ENCODE measurements at regions not wholly inside any gene's neighbourhood (a gene's known extent, or its start where the extent isn't known, plus 50 kb on each side); places are given as distances from the start of the nearest gene placed in this dataset.

DNA sequence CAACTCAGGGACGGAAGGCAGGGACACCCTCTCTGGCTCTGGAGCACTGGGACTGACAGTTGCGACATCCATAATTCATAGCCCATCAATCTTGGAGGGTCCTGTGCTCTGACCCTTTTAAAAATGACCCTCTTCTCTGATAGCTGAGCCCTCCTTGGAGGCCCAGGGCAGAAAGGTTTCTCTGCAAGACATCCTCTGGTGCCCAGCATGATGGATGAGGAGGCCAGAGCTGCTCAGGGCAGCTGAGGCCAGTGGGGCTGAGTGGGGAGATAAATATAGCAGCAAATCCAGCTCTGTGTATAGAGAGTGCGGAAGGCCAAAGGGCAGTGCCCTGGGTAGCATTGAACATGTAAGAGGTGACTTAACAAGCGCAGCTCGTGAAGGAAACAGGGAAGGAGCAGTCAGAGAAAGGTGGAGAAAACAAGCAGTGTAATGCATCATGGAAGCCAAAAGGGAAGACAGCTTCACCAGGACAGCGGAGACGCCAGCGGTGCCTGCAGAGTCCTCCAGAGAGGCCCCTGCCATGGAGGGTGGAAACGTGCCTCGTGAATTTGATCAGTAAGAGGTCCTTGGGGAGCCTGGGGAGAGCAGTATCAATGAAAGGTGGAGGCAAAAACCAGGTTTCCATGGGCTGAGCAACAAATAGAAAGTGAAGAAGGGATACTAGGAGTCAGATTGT lies 50.4 kb upstream of the FMOD start:
- no peaks in the 10 kb centered on the region for H3K27me3 ChIP-seq
- DNase-seq, result no peak
- TF ChIP-seq POLR2A (IDR thresholded peaks at IDR 0.05), result no peak
- H3K4me3 ChIP-seq, result no peak overlapping the region
- H3K27ac ChIP-seq, result peak overlapping the region in 1 of 2 donors; percentile 84
- H3K4me1 ChIP-seq, result peaks cover 23% of the 10 kb centered on the region
- 83 to 90% methylated on average over 10 of the region's 10 CpGs for WGBS, 2 donors
- intact Hi-C loops (cut with DNase I; ENCODE audit: low total_unique reads), result no loop called here
- no peaks in the 10 kb centered on the region for H3K36me3 ChIP-seq (ENCODE audit: low read depth, missing control alignments)
- H3K9me3 ChIP-seq, result no peaks in the 10 kb centered on the region

GRCh38 chr1:203402152-203402551 lies 51.2 kb upstream of the FMOD start:
- intact Hi-C loops (cut with DNase I; ENCODE audit: low total_unique reads), result no loop called here
- no peak for TF ChIP-seq POLR2A (IDR thresholded peaks at IDR 0.05)
- TF ChIP-seq, protein P1, sequence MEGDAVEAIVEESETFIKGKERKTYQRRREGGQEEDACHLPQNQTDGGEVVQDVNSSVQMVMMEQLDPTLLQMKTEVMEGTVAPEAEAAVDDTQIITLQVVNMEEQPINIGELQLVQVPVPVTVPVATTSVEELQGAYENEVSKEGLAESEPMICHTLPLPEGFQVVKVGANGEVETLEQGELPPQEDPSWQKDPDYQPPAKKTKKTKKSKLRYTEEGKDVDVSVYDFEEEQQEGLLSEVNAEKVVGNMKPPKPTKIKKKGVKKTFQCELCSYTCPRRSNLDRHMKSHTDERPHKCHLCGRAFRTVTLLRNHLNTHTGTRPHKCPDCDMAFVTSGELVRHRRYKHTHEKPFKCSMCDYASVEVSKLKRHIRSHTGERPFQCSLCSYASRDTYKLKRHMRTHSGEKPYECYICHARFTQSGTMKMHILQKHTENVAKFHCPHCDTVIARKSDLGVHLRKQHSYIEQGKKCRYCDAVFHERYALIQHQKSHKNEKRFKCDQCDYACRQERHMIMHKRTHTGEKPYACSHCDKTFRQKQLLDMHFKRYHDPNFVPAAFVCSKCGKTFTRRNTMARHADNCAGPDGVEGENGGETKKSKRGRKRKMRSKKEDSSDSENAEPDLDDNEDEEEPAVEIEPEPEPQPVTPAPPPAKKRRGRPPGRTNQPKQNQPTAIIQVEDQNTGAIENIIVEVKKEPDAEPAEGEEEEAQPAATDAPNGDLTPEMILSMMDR (IDR thresholded peaks at IDR 0.05), result no peak
- H3K9me3 ChIP-seq, result no peaks in the 10 kb centered on the region
- H3K4me3 ChIP-seq, result no peak overlapping the region
- no peaks in the 10 kb centered on the region for H3K27me3 ChIP-seq
- WGBS, 2 donors, result 65 to 79% methylated on average over 3 of the region's 3 CpGs
- peak overlapping the region in 1 of 2 donors; percentile 84 for H3K27ac ChIP-seq
- no peak for DNase-seq
- H3K36me3 ChIP-seq (ENCODE audit: low read depth, missing control alignments), result no peaks in the 10 kb centered on the region
- H3K4me1 ChIP-seq, result peaks cover 27% of the 10 kb centered on the region

GRCh38 chr1:203402629-203403337 lies 51.9 kb upstream of the FMOD start:
- H3K36me3 ChIP-seq (ENCODE audit: low read depth, missing control alignments), result no peaks in the 10 kb centered on the region
- 45 to 46% methylated on average over 6 of the region's 6 CpGs for WGBS, 2 donors
- peak; percentile 44 for DNase-seq
- TF ChIP-seq POLR2A (IDR thresholded peaks at IDR 0.05), result no peak
- TF ChIP-seq, protein P1 (IDR thresholded peaks at IDR 0.05), result no peak
- intact Hi-C loops (cut with DNase I; ENCODE audit: low total_unique reads), result no loop called here
- no peak overlapping the region for H3K4me3 ChIP-seq
- H3K4me1 ChIP-seq, result peaks cover 27% of the 10 kb centered on the region
- H3K27ac ChIP-seq, result peak overlapping the region; percentile 40 to 84
- no peaks in the 10 kb centered on the region for H3K27me3 ChIP-seq
- H3K9me3 ChIP-seq, result no peaks in the 10 kb centered on the region

- H3K27ac ChIP-seq, result peak overlapping the region; percentile 40 to 84
- DNase-seq, result no peak
- H3K9me3 ChIP-seq, result no peaks in the 10 kb centered on the region
- H3K36me3 ChIP-seq (ENCODE audit: low read depth, missing control alignments), result no peaks in the 10 kb centered on the region
- H3K27me3 ChIP-seq, result no peaks in the 10 kb centered on the region
- peaks cover 31% of the 10 kb centered on the region for H3K4me1 ChIP-seq
- 78 to 81% methylated on average over 5 of the region's 5 CpGs for WGBS, 2 donors
- no peak overlapping the region for H3K4me3 ChIP-seq
- intact Hi-C loops (cut with DNase I; ENCODE audit: low total_unique reads), result no loop called here
- TF ChIP-seq, protein P1 (IDR thresholded peaks at IDR 0.05), result no peak
- TF ChIP-seq POLR2A (IDR thresholded peaks at IDR 0.05), result no peak
Measured at GRCh38 chr1:203403586-203403985, 52.7 kb upstream of the FMOD start.

- intact Hi-C loops (cut with DNase I; ENCODE audit: low total_unique reads), result no loop called here
- H3K9me3 ChIP-seq, result no peaks in the 10 kb centered on the region
- H3K4me3 ChIP-seq, result no peak overlapping the region
- no peaks in the 10 kb centered on the region for H3K27me3 ChIP-seq
- peaks cover 40% of the 10 kb centered on the region for H3K4me1 ChIP-seq
- peak overlapping the region in 1 of 2 donors; percentile 85 for H3K27ac ChIP-seq
- whole genome bisulfite sequencing, 2 donors, result 87 to 88% methylated on average over 3 of the region's 3 CpGs
- H3K36me3 ChIP-seq (ENCODE audit: low read depth, missing control alignments), result no peaks in the 10 kb centered on the region
- DNase-seq, result no peak
- no peak for TF ChIP-seq POLR2A (IDR thresholded peaks at IDR 0.05)
- TF ChIP-seq, protein P1 (IDR thresholded peaks at IDR 0.05), result no peak
Measured at GRCh38 chr1:203404546-203404945, 53.6 kb upstream of the FMOD start.
